OCI-LY7 (cell line): ENCODE measurements at regions not wholly inside any gene's neighbourhood (a gene's known extent, or its start where the extent isn't known, plus 50 kb on each side); places are given as distances from the start of the nearest gene placed in this dataset.

Experiments
- EZH2phosphoT487 ChIP-seq: fragments of 200-600 bp; sonication (generic); IDR thresholded peaks from 2 replicates; pipeline ENCODE4 v1.6.1; 2018; ENCODE audit warnings: low read depth, borderline replicate concordance, mild to moderate bottlenecking, mixed run types, antibody characterized with exemption, low read length, moderate library complexity, mixed read lengths
- TF ChIP-seq, protein P1 (sequence below): fragments of 200-600 bp; sonication (generic); conservative IDR thresholded peaks from 2 replicates; pipeline ENCODE4 v1.5.1; 2014; ENCODE audit warnings: mild to moderate bottlenecking, antibody characterized with exemption, low read length, moderate library complexity, mixed read lengths

DNA sequence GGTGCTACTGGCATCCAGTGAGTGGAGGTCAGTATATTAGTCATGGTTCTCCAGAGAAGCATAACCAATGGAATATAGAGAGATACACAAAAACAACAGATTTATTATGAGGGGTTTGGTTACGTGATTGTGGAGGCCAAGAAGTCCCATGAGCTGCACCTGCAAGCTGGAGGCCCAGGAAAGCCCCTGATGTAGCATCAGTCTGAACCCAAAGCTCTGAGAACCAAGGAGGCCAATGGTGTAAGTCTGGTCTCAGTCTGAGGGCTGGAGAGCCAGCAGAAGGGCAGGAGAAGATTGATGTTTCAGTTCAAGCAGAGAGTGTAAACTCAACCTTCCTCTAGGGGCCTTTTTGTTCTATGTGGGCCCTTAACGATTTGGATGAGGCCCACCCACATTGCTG lies 144.1 kb downstream of the KLF13 start:
- TF ChIP-seq, protein P1, sequence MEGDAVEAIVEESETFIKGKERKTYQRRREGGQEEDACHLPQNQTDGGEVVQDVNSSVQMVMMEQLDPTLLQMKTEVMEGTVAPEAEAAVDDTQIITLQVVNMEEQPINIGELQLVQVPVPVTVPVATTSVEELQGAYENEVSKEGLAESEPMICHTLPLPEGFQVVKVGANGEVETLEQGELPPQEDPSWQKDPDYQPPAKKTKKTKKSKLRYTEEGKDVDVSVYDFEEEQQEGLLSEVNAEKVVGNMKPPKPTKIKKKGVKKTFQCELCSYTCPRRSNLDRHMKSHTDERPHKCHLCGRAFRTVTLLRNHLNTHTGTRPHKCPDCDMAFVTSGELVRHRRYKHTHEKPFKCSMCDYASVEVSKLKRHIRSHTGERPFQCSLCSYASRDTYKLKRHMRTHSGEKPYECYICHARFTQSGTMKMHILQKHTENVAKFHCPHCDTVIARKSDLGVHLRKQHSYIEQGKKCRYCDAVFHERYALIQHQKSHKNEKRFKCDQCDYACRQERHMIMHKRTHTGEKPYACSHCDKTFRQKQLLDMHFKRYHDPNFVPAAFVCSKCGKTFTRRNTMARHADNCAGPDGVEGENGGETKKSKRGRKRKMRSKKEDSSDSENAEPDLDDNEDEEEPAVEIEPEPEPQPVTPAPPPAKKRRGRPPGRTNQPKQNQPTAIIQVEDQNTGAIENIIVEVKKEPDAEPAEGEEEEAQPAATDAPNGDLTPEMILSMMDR: no peak
- no peak for TF ChIP-seq EZH2phosphoT487
